BJ (cell line): ENCODE measurements at regions not wholly inside any gene's neighbourhood (a gene's known extent, or its start where the extent isn't known, plus 50 kb on each side); places are given as distances from the start of the nearest gene placed in this dataset.

Experiments
- CTCF ChIA-PET: fragments of 350-600 bp; formaldehyde crosslinking; extraction: SDS; loops from one replicate; lab custom pipeline; 2021; ENCODE audit warnings: antibody characterized with exemption, inconsistent platforms; lab: Yijun Ruan, JAX
- POLR2A ChIA-PET: fragments of 300-600 bp; sonication (Branson Sonifier 250); formaldehyde crosslinking; extraction: SDS; loops from one replicate; lab custom pipeline; 2021; ENCODE audit warnings: antibody characterized with exemption; lab: Charles Lee
- DNase-seq: peaks from one replicate; pipeline ENCODE4 v3.0.0-alpha.2; 2011; ENCODE audit warnings: low read depth
- H3K27me3 ChIP-seq: 2 replicates; pipeline ENCODE4 v1.6.0; 2011; ENCODE audit warnings: low read length; ENCODE audit not compliant: control insufficient read depth, insufficient read depth
- H3K36me3 ChIP-seq: 2 replicates; pipeline ENCODE4 v1.5.1; 2011; ENCODE audit warnings: low read length; ENCODE audit not compliant: control insufficient read depth, insufficient read depth
- H3K4me3 ChIP-seq: 2 replicates; pipeline ENCODE4 v1.5.1; 2011; ENCODE audit warnings: low read depth, mild to moderate bottlenecking, control low read depth, low read length
- CTCF ChIP-seq: IDR thresholded peaks from 2 replicates; pipeline ENCODE4 v1.5.1; 2011; ENCODE audit warnings: low read depth, mild to moderate bottlenecking, control low read depth, inconsistent platforms, low read length, moderate library complexity; ENCODE audit not compliant: insufficient read depth

DNA sequence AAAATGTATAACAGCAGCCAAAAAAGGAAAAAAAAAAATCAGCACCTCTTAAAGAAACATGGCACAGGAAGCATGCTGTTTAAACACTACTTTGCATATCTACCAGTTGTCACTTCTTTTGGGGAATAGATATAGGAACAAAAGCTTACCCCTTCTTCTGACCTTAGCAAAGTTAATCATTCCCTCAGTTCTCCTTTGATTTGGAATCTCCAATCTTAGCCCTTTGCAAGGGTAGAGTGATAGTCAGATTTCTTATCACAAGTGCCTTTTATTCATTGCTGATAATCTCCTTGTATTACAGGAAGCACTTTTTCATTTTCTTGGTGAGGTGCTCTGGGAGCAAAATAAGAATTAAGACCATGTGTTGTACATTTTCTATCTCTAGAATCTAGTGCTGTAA, 1327.6 kb downstream of the OLFM4 start:
- Histone ChIP-seq H3K27me3 (no peaks in the 10 kb centered on the region), H3K36me3 (no peaks in the 10 kb centered on the region), H3K4me3 (no peak overlapping the region)
- TF ChIP-seq CTCF: no peak
- ChIA-PET CTCF (no interaction called here), POLR2A (no interaction called here)
- no peak for DNase-seq

DNA sequence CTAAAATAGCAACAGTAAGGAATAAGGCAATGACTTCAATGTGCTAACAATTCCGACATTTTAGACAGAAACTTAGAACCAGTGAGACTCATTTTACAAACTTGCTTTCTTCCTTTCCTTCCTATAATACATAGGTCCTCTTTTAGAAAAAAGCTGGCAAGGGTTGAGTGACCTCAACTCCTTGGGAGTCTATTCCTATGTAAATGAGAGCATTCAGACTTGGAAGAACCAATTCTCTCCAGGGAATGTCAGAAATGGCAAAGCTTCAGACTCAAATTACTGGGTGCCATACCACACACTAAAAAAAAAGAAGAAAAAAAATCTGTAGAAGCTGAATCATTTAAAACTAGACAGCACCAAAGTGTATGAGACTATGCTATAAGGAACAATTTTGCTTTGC, 1328.2 kb downstream of the OLFM4 start:
- no peak for TF ChIP-seq CTCF
- CTCF ChIA-PET: no interaction called here
- Histone ChIP-seq H3K4me3 (no peak overlapping the region), H3K27me3 (no peaks in the 10 kb centered on the region), H3K36me3 (no peaks in the 10 kb centered on the region)
- DNase-seq: no peak
- POLR2A ChIA-PET: no interaction called here

GRCh38 chr13:54357284-54357933, 1328.8 kb downstream of the OLFM4 start:
- H3K4me3 ChIP-seq: no peak overlapping the region
- POLR2A ChIA-PET: no interaction called here
- H3K27me3 ChIP-seq: no peaks in the 10 kb centered on the region
- CTCF ChIA-PET: no interaction called here
- TF ChIP-seq CTCF: no peak
- H3K36me3 ChIP-seq: no peaks in the 10 kb centered on the region
- DNase-seq: no peak

- no peak for TF ChIP-seq CTCF
- Histone ChIP-seq H3K27me3 (no peaks in the 10 kb centered on the region), H3K4me3 (no peak overlapping the region), H3K36me3 (no peaks in the 10 kb centered on the region)
- ChIA-PET POLR2A (no interaction called here), CTCF (no interaction called here)
- no peak for DNase-seq
Measured at GRCh38 chr13:54361460-54361859, 1332.8 kb downstream of the OLFM4 start.

GRCh38 chr13:54366728-54367127, 1338.1 kb downstream of the OLFM4 start:
- H3K36me3 ChIP-seq: no peaks in the 10 kb centered on the region
- H3K27me3 ChIP-seq: no peaks in the 10 kb centered on the region
- H3K4me3 ChIP-seq: no peak overlapping the region
- CTCF ChIA-PET: no interaction called here
- POLR2A ChIA-PET: no interaction called here
- no peak for TF ChIP-seq CTCF
- no peak for DNase-seq
